ENCODE measurements at regions not wholly inside any gene's neighbourhood (a gene's known extent, or its start where the extent isn't known, plus 50 kb on each side); places are given as distances from the start of the nearest gene placed in this dataset.

DNA sequence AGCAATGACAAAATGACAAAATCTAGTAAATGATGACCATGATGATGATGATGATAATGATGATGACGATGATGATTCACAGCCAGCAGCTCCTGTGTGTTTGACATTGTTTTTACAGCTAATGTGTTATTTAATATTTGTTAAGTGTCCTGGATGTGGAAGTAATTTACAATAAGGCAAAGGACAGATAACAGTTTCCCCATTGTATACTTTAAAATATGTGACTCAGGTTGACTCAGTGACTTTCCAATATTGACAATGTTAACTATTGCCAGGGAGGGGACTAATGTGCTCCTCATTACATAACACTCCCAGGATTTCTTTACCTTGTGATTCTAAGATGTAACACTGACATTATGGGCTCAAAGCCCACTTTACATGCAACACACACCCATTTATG is 602.2 kb downstream of the FBXO15 start:
- Histone ChIP-seq H3K23me2 (ENCODE audit: insufficient read length, low read depth, low read length, poor library complexity, severe bottlenecking) (no peaks in the 10 kb centered on the region), H4K8ac (replicated peaks; ENCODE audit: insufficient read length, low read depth, low read length) (no peak overlapping the region), H3K4ac (ENCODE audit: low read depth, low read length) (no peak overlapping the region), H3K9ac (ENCODE audit: extremely low read depth, insufficient read length, low read length) (no peak overlapping the region), H2AFZ (ENCODE audit: low read length) (no peak overlapping the region), H2BK15ac (ENCODE audit: low read depth, low read length) (no peak overlapping the region), H3K14ac (ENCODE audit: insufficient read depth, low read length) (no peak overlapping the region), H3K4me1 (ENCODE audit: insufficient read depth, low read length) (no peaks in the 10 kb centered on the region), H4K5ac (ENCODE audit: insufficient read length, low read depth, low read length) (no peak overlapping the region), H3K79me2 (ENCODE audit: insufficient read depth, low read length) (no peaks in the 10 kb centered on the region), H2BK12ac (ENCODE audit: insufficient read length, low read depth, low read length) (no peak overlapping the region), H3K4me2 (ENCODE audit: insufficient read depth, insufficient read length, low read length) (no peak overlapping the region), H2AK5ac (ENCODE audit: insufficient read length, low read length) (no peak overlapping the region), H3T11ph (ENCODE audit: low read length) (no peak overlapping the region), H3K27me3 (ENCODE audit: insufficient read depth, low read length) (no peaks in the 10 kb centered on the region), H2BK120ac (ENCODE audit: low read depth, low read length, poor library complexity, severe bottlenecking) (no peak overlapping the region), H4K20me1 (ENCODE audit: control insufficient read depth, insufficient read depth, insufficient read length) (no peaks in the 10 kb centered on the region), H3K23ac (ENCODE audit: insufficient read length, low read depth, low read length) (no peak overlapping the region), H4K91ac (ENCODE audit: insufficient read length, low read depth, low read length) (no peak overlapping the region), H3K9me3 (ENCODE audit: control insufficient read depth, low read depth, low read length) (no peaks in the 10 kb centered on the region), H3K27ac (ENCODE audit: insufficient read length, low read depth, low read length) (no peak overlapping the region), H2BK20ac (ENCODE audit: low read depth, low read length, poor library complexity, severe bottlenecking) (no peak overlapping the region), H3K79me1 (ENCODE audit: insufficient read depth, low read depth, low read length, poor library complexity, severe bottlenecking) (no peaks in the 10 kb centered on the region), H2BK5ac (ENCODE audit: insufficient read length, low read length) (no peak overlapping the region), H3K18ac (ENCODE audit: insufficient read length, low read depth, low read length) (no peak overlapping the region), H3K56ac (ENCODE audit: insufficient read length, low read depth, low read length) (no peak overlapping the region)
- Mint-ChIP-seq H3K27ac (no peak overlapping the region), H3K4me1 (peaks cover 0 to 4% of the 10 kb centered on the region in 2 experiments; a peak in 1 of 4 replicates), H3K27me3 (ENCODE audit: low read depth) (no peaks in the 10 kb centered on the region), H3K36me3 (ENCODE audit: insufficient read depth in 1 of 3, low read depth in 3 of 3) (no peaks in the 10 kb centered on the region), H3K4me3 (no peak overlapping the region), H3K9me3 (no peaks in the 10 kb centered on the region)
- no peak for DNase-seq
- TF ChIP-seq, protein P1, sequence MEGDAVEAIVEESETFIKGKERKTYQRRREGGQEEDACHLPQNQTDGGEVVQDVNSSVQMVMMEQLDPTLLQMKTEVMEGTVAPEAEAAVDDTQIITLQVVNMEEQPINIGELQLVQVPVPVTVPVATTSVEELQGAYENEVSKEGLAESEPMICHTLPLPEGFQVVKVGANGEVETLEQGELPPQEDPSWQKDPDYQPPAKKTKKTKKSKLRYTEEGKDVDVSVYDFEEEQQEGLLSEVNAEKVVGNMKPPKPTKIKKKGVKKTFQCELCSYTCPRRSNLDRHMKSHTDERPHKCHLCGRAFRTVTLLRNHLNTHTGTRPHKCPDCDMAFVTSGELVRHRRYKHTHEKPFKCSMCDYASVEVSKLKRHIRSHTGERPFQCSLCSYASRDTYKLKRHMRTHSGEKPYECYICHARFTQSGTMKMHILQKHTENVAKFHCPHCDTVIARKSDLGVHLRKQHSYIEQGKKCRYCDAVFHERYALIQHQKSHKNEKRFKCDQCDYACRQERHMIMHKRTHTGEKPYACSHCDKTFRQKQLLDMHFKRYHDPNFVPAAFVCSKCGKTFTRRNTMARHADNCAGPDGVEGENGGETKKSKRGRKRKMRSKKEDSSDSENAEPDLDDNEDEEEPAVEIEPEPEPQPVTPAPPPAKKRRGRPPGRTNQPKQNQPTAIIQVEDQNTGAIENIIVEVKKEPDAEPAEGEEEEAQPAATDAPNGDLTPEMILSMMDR (conservative IDR thresholded peaks at IDR 0.05) = no peak
- no CpG with 5 or more reads among the region's 1 CpG for WGBS (ENCODE audit: extremely low coverage, insufficient read length, low lambda C conversion rate)

All from H9 (cell line).